T-helper 17 cell (primary cell): ENCODE measurements at regions not wholly inside any gene's neighbourhood (a gene's known extent, or its start where the extent isn't known, plus 50 kb on each side); places are given as distances from the start of the nearest gene placed in this dataset.

Experiments used
- ATAC-seq: fragments of 150-1000 bp; cut with Tn5 transposase; 2 replicates; pipeline ENCODE4 v1.10.0; 2021; ENCODE audit warnings: mild to moderate bottlenecking, moderate library complexity
- DNase-seq, 3 donors: peaks; one replicate each; pipeline versions ENCODE4 v3.0.0 to v3.0.0-alpha.2; 2020 to 2021
- H3K9me3 ChIP-seq: one replicate; pipeline ENCODE4 v1.7.0; 2013; ENCODE audit warnings: low read length, mild to moderate bottlenecking; ENCODE audit not compliant: control insufficient read depth, poor library complexity, severe bottlenecking
- H3K27ac Mint-ChIP-seq: one replicate; pipeline ENCODE4 v1.8.0; 2022; ENCODE audit warnings: mild to moderate bottlenecking, moderate library complexity, mixed read lengths
- H3K27me3 Mint-ChIP-seq: one replicate; pipeline ENCODE4 v1.8.0; 2022; ENCODE audit warnings: mixed read lengths
- H3K36me3 Mint-ChIP-seq: one replicate; pipeline ENCODE4 v1.8.0; 2022; ENCODE audit warnings: low read depth, mixed read lengths
- H3K4me1 Mint-ChIP-seq: one replicate; pipeline ENCODE4 v1.8.0; 2022; ENCODE audit warnings: mild to moderate bottlenecking, mixed read lengths
- H3K4me3 Mint-ChIP-seq: one replicate; pipeline ENCODE4 v1.8.0; 2022; ENCODE audit warnings: mild to moderate bottlenecking, moderate library complexity, mixed read lengths

DNA sequence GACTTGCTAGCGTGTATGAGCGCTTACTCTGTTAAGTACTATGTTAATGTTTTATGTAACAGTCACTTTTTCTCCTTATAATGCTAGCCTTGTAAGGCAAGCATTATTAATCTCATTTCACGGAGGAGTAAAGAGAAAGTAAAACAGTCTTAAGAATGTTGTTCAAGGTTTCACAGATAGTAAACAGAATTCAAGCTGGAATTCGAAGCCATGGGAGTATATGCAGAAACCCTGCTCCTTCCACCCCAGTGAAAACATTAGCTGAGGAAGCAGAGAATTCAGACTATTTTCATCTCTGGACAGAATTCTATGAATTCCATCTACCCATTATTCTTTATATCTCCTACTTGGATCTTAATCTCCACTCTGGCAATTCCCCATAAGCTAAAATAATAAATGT, 1028.3 kb upstream of the WWC1 start:
- no peak overlapping the region for H3K4me3 Mint-ChIP-seq
- H3K9me3 ChIP-seq = no peaks in the 10 kb centered on the region
- ATAC-seq (no peak), DNase-seq (no peak)
- H3K4me1 Mint-ChIP-seq = no peaks in the 10 kb centered on the region
- H3K36me3 Mint-ChIP-seq = no peaks in the 10 kb centered on the region
- H3K27ac Mint-ChIP-seq = no peak overlapping the region
- no peaks in the 10 kb centered on the region for H3K27me3 Mint-ChIP-seq

DNA sequence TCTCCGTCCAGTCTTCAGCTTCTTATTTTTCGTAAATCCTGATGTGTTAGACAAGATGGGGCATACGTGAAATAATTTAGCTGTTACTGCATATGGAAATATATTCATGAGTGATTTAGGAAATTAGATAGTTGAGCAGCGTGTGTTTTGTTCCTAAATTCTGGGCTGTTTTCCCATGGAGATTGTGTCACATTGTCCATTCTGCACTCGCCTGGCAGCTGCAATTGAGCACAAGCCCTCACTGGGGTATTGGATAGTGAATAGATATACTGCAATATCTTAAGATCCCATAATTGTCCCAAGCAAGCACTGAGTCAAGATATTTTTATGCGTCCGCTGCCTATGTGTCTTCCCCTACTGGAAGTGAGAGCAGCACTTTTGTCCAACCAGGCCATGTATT, 1027.1 kb upstream of the WWC1 start:
- H3K27me3 Mint-ChIP-seq = no peaks in the 10 kb centered on the region
- H3K36me3 Mint-ChIP-seq = no peaks in the 10 kb centered on the region
- H3K4me3 Mint-ChIP-seq = no peak overlapping the region
- ATAC-seq = no peak
- H3K9me3 ChIP-seq = no peaks in the 10 kb centered on the region
- H3K4me1 Mint-ChIP-seq = no peaks in the 10 kb centered on the region
- DNase-seq = no peak
- no peak overlapping the region for H3K27ac Mint-ChIP-seq

- no peaks in the 10 kb centered on the region for H3K9me3 ChIP-seq
- Mint-ChIP-seq H3K27ac (no peak overlapping the region), H3K27me3 (no peaks in the 10 kb centered on the region), H3K36me3 (no peaks in the 10 kb centered on the region), H3K4me1 (no peaks in the 10 kb centered on the region), H3K4me3 (no peak overlapping the region)
- DNase-seq (no peak), ATAC-seq (no peak)
These were observed 1023.1 kb upstream of the WWC1 start for GRCh38 chr5:167268337-167268736.

- H3K27ac Mint-ChIP-seq = no peak overlapping the region
- no peaks in the 10 kb centered on the region for H3K36me3 Mint-ChIP-seq
- ATAC-seq (no peak), DNase-seq (no peak)
- no peaks in the 10 kb centered on the region for H3K4me1 Mint-ChIP-seq
- H3K27me3 Mint-ChIP-seq = no peaks in the 10 kb centered on the region
- no peaks in the 10 kb centered on the region for H3K9me3 ChIP-seq
- no peak overlapping the region for H3K4me3 Mint-ChIP-seq
These were observed 1022.3 kb upstream of the WWC1 start for GRCh38 chr5:167269146-167269545.

GRCh38 chr5:167271081-167271480, 1020.4 kb upstream of the WWC1 start:
- ATAC-seq = no peak
- Mint-ChIP-seq H3K27ac (no peak overlapping the region), H3K4me3 (no peak overlapping the region), H3K27me3 (no peaks in the 10 kb centered on the region), H3K4me1 (no peaks in the 10 kb centered on the region), H3K36me3 (no peaks in the 10 kb centered on the region)
- no peaks in the 10 kb centered on the region for H3K9me3 ChIP-seq
- no peak for DNase-seq

GRCh38 chr5:167271511-167271910, 1019.9 kb upstream of the WWC1 start:
- Mint-ChIP-seq H3K27me3 (no peaks in the 10 kb centered on the region), H3K4me1 (no peaks in the 10 kb centered on the region), H3K4me3 (no peak overlapping the region), H3K36me3 (no peaks in the 10 kb centered on the region), H3K27ac (no peak overlapping the region)
- no peaks in the 10 kb centered on the region for H3K9me3 ChIP-seq
- ATAC-seq (no peak), DNase-seq (no peak)

DNA sequence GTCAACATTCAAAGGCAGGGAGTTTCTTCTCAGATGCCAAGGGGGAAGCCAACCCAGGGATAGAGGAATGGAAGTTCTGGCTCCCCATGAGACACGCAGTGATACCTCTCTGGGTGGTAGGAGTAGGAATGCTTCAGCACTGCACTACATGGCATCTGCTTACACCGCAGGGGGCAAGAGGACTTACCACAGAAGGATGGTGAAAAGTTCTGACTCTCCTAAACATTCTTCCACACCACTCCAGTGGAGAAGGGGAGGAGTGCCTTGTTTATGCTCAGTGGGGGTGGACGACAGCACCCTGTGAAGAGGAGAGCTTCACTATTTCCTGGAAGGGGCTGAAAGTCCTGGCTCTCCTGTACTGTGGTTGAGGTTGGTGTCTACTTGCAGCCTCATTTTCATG, 1011.3 kb upstream of the WWC1 start:
- H3K9me3 ChIP-seq = no peaks in the 10 kb centered on the region
- Mint-ChIP-seq H3K27ac (no peak overlapping the region), H3K4me3 (no peak overlapping the region), H3K36me3 (no peaks in the 10 kb centered on the region), H3K4me1 (no peaks in the 10 kb centered on the region), H3K27me3 (no peaks in the 10 kb centered on the region)
- DNase-seq (no peak), ATAC-seq (no peak)

DNA sequence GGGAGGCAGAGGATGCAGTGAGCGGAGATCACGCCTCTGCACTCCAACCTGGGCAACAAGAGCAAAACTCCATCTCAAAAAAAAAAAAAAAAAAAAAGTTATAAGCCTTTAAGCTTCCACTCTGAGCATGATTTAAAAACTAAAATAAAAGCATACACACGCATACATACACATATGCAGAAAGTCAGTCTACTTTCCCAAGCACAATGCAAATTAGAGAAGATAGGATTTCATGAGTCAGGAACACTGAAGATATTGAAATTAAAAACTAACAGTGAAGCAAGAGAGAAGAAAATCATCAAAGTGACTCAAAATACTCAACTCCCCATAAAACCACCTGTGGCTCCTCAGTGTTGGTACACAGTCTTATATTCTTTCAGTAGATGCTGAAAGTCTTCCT, 1009.5 kb upstream of the WWC1 start:
- no peaks in the 10 kb centered on the region for H3K27me3 Mint-ChIP-seq
- no peaks in the 10 kb centered on the region for H3K9me3 ChIP-seq
- no peaks in the 10 kb centered on the region for H3K4me1 Mint-ChIP-seq
- ATAC-seq (no peak), DNase-seq (no peak)
- no peaks in the 10 kb centered on the region for H3K36me3 Mint-ChIP-seq
- no peak overlapping the region for H3K4me3 Mint-ChIP-seq
- H3K27ac Mint-ChIP-seq = no peak overlapping the region

- H3K27me3 Mint-ChIP-seq = no peaks in the 10 kb centered on the region
- no peak overlapping the region for H3K27ac Mint-ChIP-seq
- no peak for ATAC-seq
- no peaks in the 10 kb centered on the region for H3K36me3 Mint-ChIP-seq
- H3K4me3 Mint-ChIP-seq = no peak overlapping the region
- H3K9me3 ChIP-seq = no peaks in the 10 kb centered on the region
- no peak for DNase-seq
- H3K4me1 Mint-ChIP-seq = no peaks in the 10 kb centered on the region
These were observed 1007.8 kb upstream of the WWC1 start for GRCh38 chr5:167283691-167284090.

DNA sequence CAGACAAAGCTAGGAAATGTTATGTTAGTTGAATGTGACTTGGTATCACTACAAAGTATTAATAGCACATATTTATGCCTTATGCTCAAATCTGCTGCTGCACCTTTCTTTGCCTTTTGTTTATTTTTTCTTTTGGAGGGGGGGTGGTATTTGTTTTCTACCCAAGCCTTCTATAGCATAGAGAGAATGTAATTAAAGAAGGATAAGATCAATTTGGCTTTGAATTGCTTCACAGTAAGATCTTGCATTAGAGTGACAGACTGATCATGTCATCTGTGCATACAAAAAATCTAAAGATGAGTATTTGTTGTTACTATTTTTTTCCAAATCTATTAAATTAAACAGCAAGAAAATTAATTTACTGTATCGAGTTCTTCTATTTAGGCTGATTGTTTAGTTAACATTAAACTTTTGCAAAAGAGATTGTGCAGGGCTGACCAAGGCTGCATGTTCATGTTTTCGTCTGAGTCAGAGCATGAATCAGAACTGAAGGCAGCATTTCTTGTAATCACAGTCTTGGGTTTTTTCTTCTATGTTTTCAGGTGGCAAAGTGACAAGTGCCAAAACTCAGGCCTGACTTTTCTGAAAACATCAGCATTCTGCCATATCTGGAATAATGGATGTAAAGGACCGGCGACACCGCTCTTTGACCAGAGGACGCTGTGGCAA, 1007.1 kb upstream of the WWC1 start:
- no peak for DNase-seq
- Mint-ChIP-seq H3K27ac (no peak overlapping the region), H3K4me1 (no peaks in the 10 kb centered on the region), H3K4me3 (no peak overlapping the region), H3K27me3 (no peaks in the 10 kb centered on the region), H3K36me3 (no peaks in the 10 kb centered on the region)
- ATAC-seq = no peak
- H3K9me3 ChIP-seq = no peaks in the 10 kb centered on the region

DNA sequence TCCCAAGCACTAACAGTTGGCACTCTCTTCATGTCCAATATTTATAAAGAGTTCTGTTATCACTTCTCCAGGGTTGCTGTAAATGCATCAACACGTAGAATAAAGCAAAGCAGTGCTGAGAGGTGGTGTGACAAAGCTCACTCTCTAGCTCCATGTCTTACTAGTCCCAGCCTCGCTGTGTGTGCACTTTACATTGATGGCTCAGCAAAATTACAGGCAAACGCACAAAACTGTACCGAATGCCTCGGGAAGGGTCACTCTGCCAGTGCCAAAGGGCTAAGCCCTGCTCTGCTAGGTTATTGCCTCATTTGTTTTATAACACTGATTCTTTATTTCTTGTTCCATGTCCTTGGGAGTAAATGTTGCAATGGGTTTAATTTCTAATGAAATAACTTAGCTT, 1005.9 kb upstream of the WWC1 start:
- Mint-ChIP-seq H3K4me3 (no peak overlapping the region), H3K27me3 (no peaks in the 10 kb centered on the region), H3K4me1 (no peaks in the 10 kb centered on the region), H3K36me3 (no peaks in the 10 kb centered on the region), H3K27ac (no peak overlapping the region)
- no peak for DNase-seq
- no peak for ATAC-seq
- H3K9me3 ChIP-seq = no peaks in the 10 kb centered on the region

DNA sequence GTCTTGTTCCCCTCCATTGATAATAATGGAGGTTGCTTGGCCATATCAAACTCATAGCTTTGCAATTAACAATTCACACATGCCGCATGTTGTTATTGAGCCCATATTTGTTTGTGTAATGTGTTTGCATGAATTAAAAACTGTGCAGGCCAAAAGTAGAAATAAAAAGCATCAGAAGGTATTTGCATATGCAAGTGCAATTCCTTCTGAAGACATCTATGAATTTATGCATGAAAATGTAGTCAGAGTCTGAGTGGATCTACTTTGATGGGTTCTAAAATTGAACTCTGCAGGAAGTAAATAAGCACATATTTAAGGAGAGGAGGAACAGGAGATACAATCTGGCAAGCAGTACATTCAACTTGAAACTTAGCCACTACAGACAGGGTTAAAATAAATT, 1004.6 kb upstream of the WWC1 start:
- no peak for ATAC-seq
- Mint-ChIP-seq H3K27me3 (no peaks in the 10 kb centered on the region), H3K4me1 (no peaks in the 10 kb centered on the region), H3K36me3 (no peaks in the 10 kb centered on the region), H3K27ac (no peak overlapping the region), H3K4me3 (no peak overlapping the region)
- DNase-seq = no peak
- no peaks in the 10 kb centered on the region for H3K9me3 ChIP-seq

DNA sequence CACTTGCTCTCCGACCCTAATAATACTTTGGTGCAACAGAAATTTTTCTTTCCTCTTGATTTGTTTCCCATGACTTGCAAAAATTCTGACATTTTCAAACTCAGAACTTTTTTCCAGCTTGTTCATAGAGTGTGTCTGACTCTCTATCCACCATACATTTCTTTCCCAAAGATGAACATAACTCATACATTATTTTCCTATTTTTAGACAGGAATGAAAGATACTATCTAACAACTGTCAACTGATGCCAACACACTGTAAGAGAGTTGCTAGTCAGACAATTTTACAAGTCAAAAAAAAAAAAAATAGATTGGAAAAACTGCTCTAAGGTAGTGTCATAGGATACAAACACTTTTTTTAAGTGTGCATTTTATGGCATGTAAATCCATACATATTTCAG, 1001.0 kb upstream of the WWC1 start:
- Mint-ChIP-seq H3K27ac (no peak overlapping the region), H3K27me3 (no peaks in the 10 kb centered on the region), H3K4me3 (no peak overlapping the region), H3K4me1 (no peaks in the 10 kb centered on the region), H3K36me3 (no peaks in the 10 kb centered on the region)
- no peak for DNase-seq
- H3K9me3 ChIP-seq = no peaks in the 10 kb centered on the region
- no peak for ATAC-seq

DNA sequence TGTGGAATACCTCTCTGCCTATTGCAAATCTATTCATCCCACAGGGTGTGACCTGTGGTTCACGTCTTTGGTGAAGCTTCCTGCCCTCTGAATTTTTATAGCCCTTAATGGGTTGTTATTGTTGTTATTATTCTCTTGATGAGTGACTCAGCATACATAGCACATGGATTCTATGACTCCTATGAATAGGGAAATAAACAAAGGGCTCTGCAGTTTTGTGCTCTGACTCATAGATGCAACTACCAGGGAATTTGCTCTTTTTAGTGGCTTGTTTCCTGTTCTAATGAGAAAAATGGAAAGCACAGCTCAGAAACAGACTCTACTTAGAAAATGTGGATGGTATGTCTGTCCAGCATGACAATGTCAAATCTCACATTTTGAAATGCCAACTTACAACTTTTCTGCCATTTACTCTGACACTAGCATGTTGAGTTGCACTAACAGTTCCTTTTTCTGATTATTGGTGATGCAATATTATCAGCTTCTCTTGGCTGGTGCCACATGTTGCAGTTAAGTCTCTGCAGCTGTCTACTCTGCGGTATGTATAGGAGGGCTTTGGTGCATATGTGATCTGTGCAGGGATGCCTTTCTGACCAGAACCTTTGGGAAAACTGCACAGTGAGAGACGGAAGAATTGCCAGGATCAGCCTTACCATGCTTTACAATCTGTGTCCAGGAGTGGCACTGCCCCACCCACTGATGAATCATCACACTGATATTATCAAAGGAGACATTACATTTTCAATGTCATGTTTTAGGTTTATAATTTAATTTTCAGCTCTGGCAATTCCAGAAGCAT, 996.4 kb upstream of the WWC1 start:
- no peak overlapping the region for H3K27ac Mint-ChIP-seq
- no peaks in the 10 kb centered on the region for H3K4me1 Mint-ChIP-seq
- no peak overlapping the region for H3K4me3 Mint-ChIP-seq
- H3K9me3 ChIP-seq = no peaks in the 10 kb centered on the region
- no peaks in the 10 kb centered on the region for H3K36me3 Mint-ChIP-seq
- no peaks in the 10 kb centered on the region for H3K27me3 Mint-ChIP-seq
- ATAC-seq (no peak), DNase-seq (no peak)
